ENCODE measurements at regions not wholly inside any gene's neighbourhood (a gene's known extent, or its start where the extent isn't known, plus 50 kb on each side); places are given as distances from the start of the nearest gene placed in this dataset.

- TF ChIP-seq CTCF (conservative IDR thresholded peaks at IDR 0.05; ENCODE audit: low read depth): no peak
- CTCF ChIA-PET: interaction anchor here (0.5 to 0.6 kb wide), 2 partner anchors 10 to 449 kb away, joined by 3 read pairs; no protein-coding TSS in a partner anchor
- POLR2A ChIA-PET (ENCODE audit: low non-redundant PET): no interaction called here
- DNase-seq (ENCODE audit: low spot score): no peak
- H3K27ac ChIP-seq: no peak overlapping the region
These were observed 306.0 kb downstream of the CRPPA start for GRCh38 chr7:16115374-16115773.

DNA sequence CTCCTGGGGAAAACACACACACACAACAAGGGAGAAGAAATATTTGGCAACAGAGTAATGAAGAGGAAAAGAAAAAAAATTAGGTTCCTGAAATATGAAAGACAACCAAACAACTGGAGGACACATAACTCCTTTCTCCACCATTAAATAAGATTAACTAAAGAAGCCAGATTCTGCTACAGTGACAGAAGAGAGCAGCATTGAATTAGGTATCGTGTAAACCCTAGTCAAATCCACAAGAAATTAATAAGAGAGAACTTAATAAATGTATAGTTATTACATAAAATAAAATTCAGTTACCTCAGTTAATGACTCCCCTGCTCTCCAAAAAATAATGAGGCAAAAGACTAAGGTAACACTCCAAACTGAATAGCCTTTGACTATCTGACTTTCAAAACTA lies 306.7 kb downstream of the CRPPA start:
- no peak overlapping the region for H3K27ac ChIP-seq
- peak; percentile 49 for TF ChIP-seq CTCF (conservative IDR thresholded peaks at IDR 0.05; ENCODE audit: low read depth)
- ChIA-PET POLR2A (ENCODE audit: low non-redundant PET) (no interaction called here), CTCF (interaction anchor here (0.6 to 0.7 kb wide), 3 partner anchors 11 to 450 kb away, joined by 3 read pairs; no protein-coding TSS in a partner anchor)
- peak; percentile 16 for DNase-seq (ENCODE audit: low spot score)

DNA sequence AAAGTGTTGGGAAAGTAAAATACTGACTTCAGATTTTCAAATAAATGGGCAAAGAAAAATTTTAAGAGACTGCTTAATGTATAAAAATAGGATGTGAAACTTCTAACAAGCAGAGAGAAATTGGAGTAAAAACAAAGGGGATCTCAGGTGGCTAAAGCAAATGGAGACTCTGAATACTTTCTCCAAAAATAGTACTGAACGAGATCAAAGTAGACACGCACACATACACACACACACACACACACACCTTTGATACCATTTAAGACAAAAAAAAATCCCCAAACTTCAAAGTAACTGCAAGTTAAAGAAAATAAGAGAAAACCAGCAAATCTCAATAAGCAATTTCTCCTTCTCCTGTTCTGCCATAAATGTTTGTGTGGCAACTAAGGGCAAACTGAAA lies 307.3 kb downstream of the CRPPA start:
- no peak overlapping the region for H3K27ac ChIP-seq
- no peak for DNase-seq (ENCODE audit: low spot score)
- ChIA-PET POLR2A (ENCODE audit: low non-redundant PET) (no interaction called here), CTCF (interaction anchor here (0.6 to 0.7 kb wide), 2 partner anchors 244 to 451 kb away, joined by 3 read pairs; no protein-coding TSS in a partner anchor)
- no peak for TF ChIP-seq CTCF (conservative IDR thresholded peaks at IDR 0.05; ENCODE audit: low read depth)

DNA sequence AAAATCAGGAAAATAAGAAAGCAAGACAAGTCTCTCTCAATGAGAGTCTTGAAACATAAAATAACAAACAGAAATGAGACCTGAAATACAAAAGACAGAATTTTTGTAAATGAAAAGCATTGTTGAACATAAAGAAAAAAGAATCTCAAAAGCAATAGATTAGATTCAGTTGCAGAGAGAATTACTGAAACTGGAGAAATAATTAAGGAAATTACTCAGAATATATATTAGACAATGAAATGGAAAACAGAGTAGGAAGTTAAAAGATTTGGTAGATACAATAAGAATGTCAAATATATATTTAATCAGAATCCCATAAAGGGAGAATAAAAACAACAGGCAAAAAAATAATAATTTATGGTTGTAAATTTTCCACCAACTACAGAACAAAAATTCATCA lies 308.3 kb downstream of the CRPPA start:
- H3K27ac ChIP-seq: no peak overlapping the region
- no peak for DNase-seq (ENCODE audit: low spot score)
- ChIA-PET CTCF (no interaction called here), POLR2A (ENCODE audit: low non-redundant PET) (no interaction called here)
- TF ChIP-seq CTCF (conservative IDR thresholded peaks at IDR 0.05; ENCODE audit: low read depth): no peak

DNA sequence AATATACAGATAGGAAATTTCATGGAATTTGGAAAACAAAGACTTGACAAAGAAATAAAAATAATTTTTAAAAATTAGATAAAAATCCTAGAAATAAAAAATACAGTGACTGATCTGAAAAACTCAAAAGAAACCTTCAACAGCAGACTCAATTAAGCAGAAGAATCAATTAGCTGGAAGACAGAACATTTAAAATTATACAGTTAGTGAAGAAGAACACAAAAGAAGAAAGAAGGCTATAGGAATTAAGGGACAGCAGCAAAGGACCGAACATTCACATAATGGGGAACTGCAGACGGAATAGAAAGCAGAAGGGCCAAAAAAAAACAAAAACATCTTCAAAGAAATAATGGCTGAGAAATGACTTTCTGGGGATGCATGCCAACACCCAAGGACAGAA lies 314.5 kb downstream of the CRPPA start:
- CTCF ChIA-PET: no interaction called here

GRCh38 chr7:16106300-16106699 lies 315.0 kb downstream of the CRPPA start:
- TF ChIP-seq CTCF (conservative IDR thresholded peaks at IDR 0.05; ENCODE audit: low read depth): no peak
- ChIA-PET POLR2A (ENCODE audit: low non-redundant PET) (no interaction called here), CTCF (interaction anchor here (0.7 kb wide), 1 partner anchor 26 kb away, joined by 3 read pairs; no protein-coding TSS in a partner anchor)
- DNase-seq (ENCODE audit: low spot score): no peak
- H3K27ac ChIP-seq: no peak overlapping the region

More for the DNA sequence above, 314.5 kb downstream of the CRPPA start:
- no peak for DNase-seq (ENCODE audit: low spot score)
- TF ChIP-seq CTCF (conservative IDR thresholded peaks at IDR 0.05; ENCODE audit: low read depth): no peak
- no peak overlapping the region for H3K27ac ChIP-seq
- POLR2A ChIA-PET (ENCODE audit: low non-redundant PET): no interaction called here
